ENCODE measurements at regions not wholly inside any gene's neighbourhood (a gene's known extent, or its start where the extent isn't known, plus 50 kb on each side); places are given as distances from the start of the nearest gene placed in this dataset.

DNA sequence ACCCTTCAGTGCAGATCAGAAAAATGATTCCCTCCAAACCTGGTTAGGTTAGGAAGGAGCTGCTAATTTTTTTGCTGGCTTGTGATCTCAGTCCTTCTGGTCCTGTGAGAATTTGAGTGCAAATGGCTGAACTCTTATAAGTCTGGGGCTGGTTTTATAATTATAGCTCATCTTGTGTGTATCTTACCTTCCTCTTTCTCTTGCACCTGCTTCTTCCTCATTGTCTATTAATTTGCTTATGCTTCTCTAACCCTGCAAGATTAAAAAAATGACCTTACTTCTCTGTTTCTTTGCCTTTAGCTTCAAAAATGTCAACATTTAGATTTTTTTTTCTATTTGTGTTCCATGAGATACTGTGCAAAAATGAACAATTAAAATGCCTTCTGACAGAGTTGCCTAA is 576.2 kb downstream of the DHX35 start:
- no peaks in the 10 kb centered on the region for H3F3A ChIP-seq (ENCODE audit: low read depth)
- H3K9ac ChIP-seq (ENCODE audit: low read depth, low read length, poor library complexity, severe bottlenecking), result no peak overlapping the region
- H3K9me2 ChIP-seq (replicated peaks; ENCODE audit: low read depth, low read length), result no peaks in the 10 kb centered on the region; the same call in 1 of the 2 replicates
- no peak overlapping the region for H3K4me3 ChIP-seq (ENCODE audit: low read length, poor library complexity, severe bottlenecking)
- no peaks in the 10 kb centered on the region for H3K4me1 ChIP-seq (ENCODE audit: insufficient read depth, low read length, poor library complexity, severe bottlenecking)
- H3K9me3 ChIP-seq (ENCODE audit: insufficient read depth, low read depth, low read length), result no peaks in the 10 kb centered on the region
- H4K20me1 ChIP-seq (ENCODE audit: insufficient read depth, low read length, poor library complexity, severe bottlenecking), result no peaks in the 10 kb centered on the region
- H3K36me3 ChIP-seq (ENCODE audit: insufficient read depth, low read length), result no peaks in the 10 kb centered on the region
- H3K4me2 ChIP-seq (ENCODE audit: low read depth, low read length, poor library complexity, severe bottlenecking), result no peak overlapping the region
- H3K27me3 ChIP-seq (ENCODE audit: insufficient read depth, low read length, poor library complexity, severe bottlenecking), result no peaks in the 10 kb centered on the region
- no peaks in the 10 kb centered on the region for H3K79me2 ChIP-seq (ENCODE audit: insufficient read depth, low read length)
- H2AFZ ChIP-seq (ENCODE audit: low read length), result no peak overlapping the region
- TF ChIP-seq, protein P1, sequence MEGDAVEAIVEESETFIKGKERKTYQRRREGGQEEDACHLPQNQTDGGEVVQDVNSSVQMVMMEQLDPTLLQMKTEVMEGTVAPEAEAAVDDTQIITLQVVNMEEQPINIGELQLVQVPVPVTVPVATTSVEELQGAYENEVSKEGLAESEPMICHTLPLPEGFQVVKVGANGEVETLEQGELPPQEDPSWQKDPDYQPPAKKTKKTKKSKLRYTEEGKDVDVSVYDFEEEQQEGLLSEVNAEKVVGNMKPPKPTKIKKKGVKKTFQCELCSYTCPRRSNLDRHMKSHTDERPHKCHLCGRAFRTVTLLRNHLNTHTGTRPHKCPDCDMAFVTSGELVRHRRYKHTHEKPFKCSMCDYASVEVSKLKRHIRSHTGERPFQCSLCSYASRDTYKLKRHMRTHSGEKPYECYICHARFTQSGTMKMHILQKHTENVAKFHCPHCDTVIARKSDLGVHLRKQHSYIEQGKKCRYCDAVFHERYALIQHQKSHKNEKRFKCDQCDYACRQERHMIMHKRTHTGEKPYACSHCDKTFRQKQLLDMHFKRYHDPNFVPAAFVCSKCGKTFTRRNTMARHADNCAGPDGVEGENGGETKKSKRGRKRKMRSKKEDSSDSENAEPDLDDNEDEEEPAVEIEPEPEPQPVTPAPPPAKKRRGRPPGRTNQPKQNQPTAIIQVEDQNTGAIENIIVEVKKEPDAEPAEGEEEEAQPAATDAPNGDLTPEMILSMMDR (conservative IDR thresholded peaks at IDR 0.05; ENCODE audit: low read length), result no peak
- no peak for TF ChIP-seq EZH2phosphoT487 (IDR thresholded peaks at IDR 0.05; ENCODE audit: borderline replicate concordance)

DNA sequence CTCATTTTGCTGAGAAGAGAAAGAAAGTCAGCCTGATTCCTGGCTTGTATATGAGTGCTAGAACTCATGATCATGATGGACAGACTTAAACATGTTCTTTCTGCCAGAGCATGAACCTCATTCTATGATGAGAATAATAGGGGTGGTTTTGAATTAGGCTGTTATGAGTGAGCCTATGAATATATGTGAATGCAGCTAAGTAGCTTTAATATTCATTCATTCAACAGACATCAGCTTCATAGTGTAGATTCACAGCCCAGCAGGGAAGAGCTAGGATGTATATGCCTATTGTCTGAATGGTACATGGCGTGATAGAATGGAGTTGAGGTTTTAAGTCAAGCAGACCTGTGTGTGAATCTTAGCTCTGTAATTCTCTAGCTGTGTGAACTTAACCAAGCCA is 573.2 kb downstream of the DHX35 start:
- no peaks in the 10 kb centered on the region for H3F3A ChIP-seq (ENCODE audit: low read depth)
- no peaks in the 10 kb centered on the region for H3K36me3 ChIP-seq (ENCODE audit: insufficient read depth, low read length)
- H3K4me2 ChIP-seq (ENCODE audit: low read depth, low read length, poor library complexity, severe bottlenecking), result no peak overlapping the region
- H3K4me1 ChIP-seq (ENCODE audit: insufficient read depth, low read length, poor library complexity, severe bottlenecking), result no peaks in the 10 kb centered on the region
- no peak overlapping the region for H2AFZ ChIP-seq (ENCODE audit: low read length)
- no peaks in the 10 kb centered on the region for H3K79me2 ChIP-seq (ENCODE audit: insufficient read depth, low read length)
- no peaks in the 10 kb centered on the region; the same call in 1 of the 2 replicates for H3K9me2 ChIP-seq (replicated peaks; ENCODE audit: low read depth, low read length)
- H3K9ac ChIP-seq (ENCODE audit: low read depth, low read length, poor library complexity, severe bottlenecking), result no peak overlapping the region
- no peaks in the 10 kb centered on the region for H4K20me1 ChIP-seq (ENCODE audit: insufficient read depth, low read length, poor library complexity, severe bottlenecking)
- TF ChIP-seq, protein P1 (conservative IDR thresholded peaks at IDR 0.05; ENCODE audit: low read length), result no peak
- no peak for TF ChIP-seq EZH2phosphoT487 (IDR thresholded peaks at IDR 0.05; ENCODE audit: borderline replicate concordance)
- H3K27me3 ChIP-seq (ENCODE audit: insufficient read depth, low read length, poor library complexity, severe bottlenecking), result no peaks in the 10 kb centered on the region
- no peak overlapping the region for H3K4me3 ChIP-seq (ENCODE audit: low read length, poor library complexity, severe bottlenecking)
- no peaks in the 10 kb centered on the region for H3K9me3 ChIP-seq (ENCODE audit: insufficient read depth, low read depth, low read length)

DNA sequence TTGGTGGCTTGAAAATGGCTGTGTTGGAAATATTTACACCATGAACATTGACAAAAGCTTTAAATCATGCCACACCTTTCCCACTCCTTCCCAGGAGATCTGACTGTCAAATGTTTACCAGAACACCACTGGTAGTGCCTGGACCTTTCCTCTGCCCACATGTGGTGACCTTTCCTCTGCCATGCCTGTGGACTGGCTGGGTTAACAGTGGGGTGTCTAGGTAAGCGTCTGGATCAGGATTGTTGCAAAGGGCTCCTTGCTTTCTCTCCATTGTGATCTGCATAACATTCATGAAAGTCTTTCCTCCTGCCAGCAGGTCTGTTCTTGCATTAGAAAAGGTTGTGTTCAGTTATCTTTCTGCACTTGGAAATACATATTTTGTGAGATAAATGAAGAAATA is 572.7 kb downstream of the DHX35 start:
- Histone ChIP-seq H3K36me3 (ENCODE audit: insufficient read depth, low read length) (no peaks in the 10 kb centered on the region), H3K9me3 (ENCODE audit: insufficient read depth, low read depth, low read length) (no peaks in the 10 kb centered on the region), H3K9me2 (replicated peaks; ENCODE audit: low read depth, low read length) (no peaks in the 10 kb centered on the region; the same call in 1 of the 2 replicates), H3K9ac (ENCODE audit: low read depth, low read length, poor library complexity, severe bottlenecking) (no peak overlapping the region), H2AFZ (ENCODE audit: low read length) (no peak overlapping the region), H3K79me2 (ENCODE audit: insufficient read depth, low read length) (no peaks in the 10 kb centered on the region), H3K27me3 (ENCODE audit: insufficient read depth, low read length, poor library complexity, severe bottlenecking) (no peaks in the 10 kb centered on the region), H3F3A (ENCODE audit: low read depth) (no peaks in the 10 kb centered on the region), H3K4me1 (ENCODE audit: insufficient read depth, low read length, poor library complexity, severe bottlenecking) (no peaks in the 10 kb centered on the region), H3K4me2 (ENCODE audit: low read depth, low read length, poor library complexity, severe bottlenecking) (no peak overlapping the region), H3K4me3 (ENCODE audit: low read length, poor library complexity, severe bottlenecking) (no peak overlapping the region), H4K20me1 (ENCODE audit: insufficient read depth, low read length, poor library complexity, severe bottlenecking) (no peaks in the 10 kb centered on the region)
- TF ChIP-seq, protein P1 (conservative IDR thresholded peaks at IDR 0.05; ENCODE audit: low read length), result no peak
- no peak for TF ChIP-seq EZH2phosphoT487 (IDR thresholded peaks at IDR 0.05; ENCODE audit: borderline replicate concordance)
